ENCODE measurements at regions not wholly inside any gene's neighbourhood (a gene's known extent, or its start where the extent isn't known, plus 50 kb on each side); places are given as distances from the start of the nearest gene placed in this dataset.
"Not testable (repeated sequence)": the region's sequence is repeated elsewhere in the genome, so short reads cannot be mapped to it uniquely, and the experiment has no call there.

GRCh38 chr11:45739866-45740265 is 65.1 kb upstream of the SLC35C1 start:
- Histone ChIP-seq H3K4me1 (no peaks in the 10 kb centered on the region), H3K27me3 (no peaks in the 10 kb centered on the region), H3K4me3 (no peak overlapping the region), H3K9me3 (no peaks in the 10 kb centered on the region), H3K27ac (no peak overlapping the region), H3K36me3 (no peaks in the 10 kb centered on the region)
- DNase-seq (ENCODE audit: low spot score in 2 of 2) = no peak
- WGBS, 2 donors = 71 to 79% methylated on average over 3 of the region's 3 CpGs
- TF ChIP-seq EP300 (IDR thresholded peaks at IDR 0.05) (no peak), POLR2A (IDR thresholded peaks at IDR 0.05) (no peak), CTCF (IDR thresholded peaks at IDR 0.05) (no peak)

GRCh38 chr11:45739071-45739470 is 65.9 kb upstream of the SLC35C1 start:
- H3K4me1 ChIP-seq; DNase-seq (ENCODE audit: low spot score in 2 of 2); H3K36me3 ChIP-seq; H3K27me3 ChIP-seq; H3K27ac ChIP-seq; H3K9me3 ChIP-seq; H3K4me3 ChIP-seq: not testable (repeated sequence)
- WGBS, 2 donors = 92 to 96% methylated on average over 18 to 20 of the region's 22 CpGs

GRCh38 chr11:45738194-45738593 is 66.8 kb upstream of the SLC35C1 start:
- WGBS, 2 donors = no CpG with 5 or more reads among the region's 37 CpGs

GRCh38 chr11:45737056-45737455 is 67.9 kb upstream of the SLC35C1 start:
- no peak for TF ChIP-seq CTCF (IDR thresholded peaks at IDR 0.05)
- TF ChIP-seq EP300 (IDR thresholded peaks at IDR 0.05) = no peak
- no peak for TF ChIP-seq POLR2A (IDR thresholded peaks at IDR 0.05)
- Histone ChIP-seq H3K36me3 (no peaks in the 10 kb centered on the region), H3K4me3 (no peak overlapping the region), H3K9me3 (no peaks in the 10 kb centered on the region), H3K27me3 (no peaks in the 10 kb centered on the region), H3K27ac (no peak overlapping the region), H3K4me1 (no peaks in the 10 kb centered on the region)
- no peak for DNase-seq (ENCODE audit: low spot score in 2 of 2)
- WGBS, 2 donors = 62 to 68% methylated on average over 4 of the region's 4 CpGs

More at GRCh38 chr11:45738194-45738593, 66.8 kb upstream of the SLC35C1 start:
- not testable (repeated sequence) for H3K4me1 ChIP-seq; H3K36me3 ChIP-seq; H3K27ac ChIP-seq; H3K9me3 ChIP-seq; H3K27me3 ChIP-seq; DNase-seq (ENCODE audit: low spot score in 2 of 2); H3K4me3 ChIP-seq

- 85 to 86% methylated on average over 2 of the region's 2 CpGs for WGBS, 2 donors
- no peak for DNase-seq (ENCODE audit: low spot score in 2 of 2)
These were observed 68.5 kb upstream of the SLC35C1 start for GRCh38 chr11:45736424-45736823.

GRCh38 chr11:45733176-45733575 is 67.8 kb upstream of the CHST1 start:
- no peak overlapping the region for H3K4me3 ChIP-seq
- 23 to 47% methylated on average over 1 of the region's 1 CpG for WGBS, 2 donors
- no peak for DNase-seq (ENCODE audit: low spot score in 2 of 2)
- H3K9me3 ChIP-seq = no peaks in the 10 kb centered on the region
- TF ChIP-seq EP300 (IDR thresholded peaks at IDR 0.05) (no peak), CTCF (IDR thresholded peaks at IDR 0.05) (no peak), POLR2A (IDR thresholded peaks at IDR 0.05) (no peak)
- H3K36me3 ChIP-seq = no peaks in the 10 kb centered on the region
- H3K4me1 ChIP-seq = no peaks in the 10 kb centered on the region
- no peaks in the 10 kb centered on the region for H3K27me3 ChIP-seq
- no peak overlapping the region for H3K27ac ChIP-seq

More at GRCh38 chr11:45736424-45736823, 68.5 kb upstream of the SLC35C1 start:
- Histone ChIP-seq H3K4me3 (no peak overlapping the region), H3K27ac (no peak overlapping the region), H3K9me3 (no peaks in the 10 kb centered on the region), H3K27me3 (no peaks in the 10 kb centered on the region), H3K36me3 (no peaks in the 10 kb centered on the region), H3K4me1 (no peaks in the 10 kb centered on the region)
- TF ChIP-seq CTCF (IDR thresholded peaks at IDR 0.05) (no peak), EP300 (IDR thresholded peaks at IDR 0.05) (peak in 1 of 2 donors; percentile 19), POLR2A (IDR thresholded peaks at IDR 0.05) (no peak)

Measured in tibial nerve (tissue), 4 donors.